ENCODE measurements at regions not wholly inside any gene's neighbourhood (a gene's known extent, or its start where the extent isn't known, plus 50 kb on each side); places are given as distances from the start of the nearest gene placed in this dataset.

DNA sequence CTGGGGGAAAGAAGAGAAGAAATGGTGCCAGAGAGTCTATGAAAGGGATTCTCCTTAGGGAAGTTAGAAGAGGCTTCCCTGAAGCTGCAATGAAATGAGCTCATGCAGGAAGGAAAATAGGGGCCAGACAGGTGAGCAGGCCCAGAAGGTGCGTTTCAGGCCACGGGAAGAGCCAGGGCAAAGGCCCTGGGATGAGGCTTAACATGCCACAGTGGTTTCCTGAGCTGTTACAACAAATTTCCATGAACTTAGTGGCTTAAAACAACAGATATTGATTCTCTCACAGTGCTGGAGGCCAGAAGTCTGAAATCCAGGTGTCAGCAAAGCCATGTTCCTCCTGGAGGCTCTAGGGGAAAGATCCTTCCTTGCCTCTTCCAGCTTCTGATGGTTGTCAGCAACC, 167.9 kb downstream of the TFAP2C start:
- in situ Hi-C loops (cut with HindIII; ENCODE audit: low pct_unique_long_range_greater_than_20kb, low sequenced_read_pairs) = no loop called here
- DNase-seq (ENCODE audit: low read depth, low spot score) = no peak
- Histone ChIP-seq H3K27ac (ENCODE audit: low read length) (no peak overlapping the region), H3K9me3 (ENCODE audit: control insufficient read depth, insufficient read depth, low read depth, low read length) (peaks cover 8% of the 10 kb centered on the region; the same call in 1 of the 2 replicates), H3K36me3 (ENCODE audit: control insufficient read depth, insufficient read depth, low read length) (no peaks in the 10 kb centered on the region), H3K4me3 (ENCODE audit: low read depth in 2 of 2, low read length in 2 of 2) (no peak overlapping the region), H3K27me3 (ENCODE audit: control insufficient read depth, insufficient read depth, low read length) (no peaks in the 10 kb centered on the region), H3K4me1 (ENCODE audit: control insufficient read depth, insufficient read depth, low read length) (peaks cover 2% of the 10 kb centered on the region; the same call in 1 of the 2 replicates)
- BruUV-seq (replicated peaks) = no TSS peak
- TF ChIP-seq, protein P1, sequence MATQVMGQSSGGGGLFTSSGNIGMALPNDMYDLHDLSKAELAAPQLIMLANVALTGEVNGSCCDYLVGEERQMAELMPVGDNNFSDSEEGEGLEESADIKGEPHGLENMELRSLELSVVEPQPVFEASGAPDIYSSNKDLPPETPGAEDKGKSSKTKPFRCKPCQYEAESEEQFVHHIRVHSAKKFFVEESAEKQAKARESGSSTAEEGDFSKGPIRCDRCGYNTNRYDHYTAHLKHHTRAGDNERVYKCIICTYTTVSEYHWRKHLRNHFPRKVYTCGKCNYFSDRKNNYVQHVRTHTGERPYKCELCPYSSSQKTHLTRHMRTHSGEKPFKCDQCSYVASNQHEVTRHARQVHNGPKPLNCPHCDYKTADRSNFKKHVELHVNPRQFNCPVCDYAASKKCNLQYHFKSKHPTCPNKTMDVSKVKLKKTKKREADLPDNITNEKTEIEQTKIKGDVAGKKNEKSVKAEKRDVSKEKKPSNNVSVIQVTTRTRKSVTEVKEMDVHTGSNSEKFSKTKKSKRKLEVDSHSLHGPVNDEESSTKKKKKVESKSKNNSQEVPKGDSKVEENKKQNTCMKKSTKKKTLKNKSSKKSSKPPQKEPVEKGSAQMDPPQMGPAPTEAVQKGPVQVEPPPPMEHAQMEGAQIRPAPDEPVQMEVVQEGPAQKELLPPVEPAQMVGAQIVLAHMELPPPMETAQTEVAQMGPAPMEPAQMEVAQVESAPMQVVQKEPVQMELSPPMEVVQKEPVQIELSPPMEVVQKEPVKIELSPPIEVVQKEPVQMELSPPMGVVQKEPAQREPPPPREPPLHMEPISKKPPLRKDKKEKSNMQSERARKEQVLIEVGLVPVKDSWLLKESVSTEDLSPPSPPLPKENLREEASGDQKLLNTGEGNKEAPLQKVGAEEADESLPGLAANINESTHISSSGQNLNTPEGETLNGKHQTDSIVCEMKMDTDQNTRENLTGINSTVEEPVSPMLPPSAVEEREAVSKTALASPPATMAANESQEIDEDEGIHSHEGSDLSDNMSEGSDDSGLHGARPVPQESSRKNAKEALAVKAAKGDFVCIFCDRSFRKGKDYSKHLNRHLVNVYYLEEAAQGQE (IDR thresholded peaks at IDR 0.05; ENCODE audit: insufficient read depth in 1 of 2, low read depth in 2 of 2, low read length in 1 of 2) = no peak
- TF ChIP-seq POLR2AphosphoS5 (IDR thresholded peaks at IDR 0.05; ENCODE audit: low read depth, low read length) (no peak), TCF7L2 (IDR thresholded peaks at IDR 0.05; ENCODE audit: low read depth, low read length) (no peak)
- CTCF ChIA-PET = no interaction called here
- intact Hi-C loops (cut with micrococcal nuclease; ENCODE audit: unreplicated experiment) = no loop called here
- no peak for ATAC-seq
- POLR2A ChIA-PET = no interaction called here

DNA sequence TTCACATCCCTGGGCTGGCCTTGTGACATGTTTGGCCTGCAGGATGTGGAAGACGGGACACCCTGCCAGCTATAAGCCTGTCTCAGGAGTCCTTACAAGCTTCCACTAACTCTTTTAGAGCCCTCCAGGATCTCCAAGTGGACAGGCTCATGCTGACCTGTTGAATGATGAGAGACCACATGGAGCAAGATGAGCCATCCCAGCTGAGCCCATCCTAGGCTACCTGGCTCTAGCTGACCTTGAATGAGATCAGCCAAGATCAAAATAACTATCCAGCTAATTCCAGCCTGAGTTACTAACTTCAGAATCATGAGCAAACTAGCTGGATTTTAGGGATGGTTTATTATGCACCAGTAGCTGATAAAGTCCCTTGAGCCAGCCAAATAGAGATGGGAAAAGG, 169.5 kb downstream of the TFAP2C start:
- no TSS peak for BruUV-seq (replicated peaks)
- ATAC-seq = no peak

More for the DNA sequence above, 169.5 kb downstream of the TFAP2C start:
- no peak for DNase-seq (ENCODE audit: low read depth, low spot score)
- no peaks in the 10 kb centered on the region for H3K36me3 ChIP-seq (ENCODE audit: control insufficient read depth, insufficient read depth, low read length)
- in situ Hi-C loops (cut with HindIII; ENCODE audit: low pct_unique_long_range_greater_than_20kb, low sequenced_read_pairs) (no loop called here), intact Hi-C loops (cut with micrococcal nuclease; ENCODE audit: unreplicated experiment) (no loop called here)
- ChIA-PET CTCF (no interaction called here), POLR2A (no interaction called here)
- no peak overlapping the region for H3K27ac ChIP-seq (ENCODE audit: low read length)
- TF ChIP-seq, protein P1 (IDR thresholded peaks at IDR 0.05; ENCODE audit: insufficient read depth in 1 of 2, low read depth in 2 of 2, low read length in 1 of 2) = no peak
- TF ChIP-seq, protein P2, sequence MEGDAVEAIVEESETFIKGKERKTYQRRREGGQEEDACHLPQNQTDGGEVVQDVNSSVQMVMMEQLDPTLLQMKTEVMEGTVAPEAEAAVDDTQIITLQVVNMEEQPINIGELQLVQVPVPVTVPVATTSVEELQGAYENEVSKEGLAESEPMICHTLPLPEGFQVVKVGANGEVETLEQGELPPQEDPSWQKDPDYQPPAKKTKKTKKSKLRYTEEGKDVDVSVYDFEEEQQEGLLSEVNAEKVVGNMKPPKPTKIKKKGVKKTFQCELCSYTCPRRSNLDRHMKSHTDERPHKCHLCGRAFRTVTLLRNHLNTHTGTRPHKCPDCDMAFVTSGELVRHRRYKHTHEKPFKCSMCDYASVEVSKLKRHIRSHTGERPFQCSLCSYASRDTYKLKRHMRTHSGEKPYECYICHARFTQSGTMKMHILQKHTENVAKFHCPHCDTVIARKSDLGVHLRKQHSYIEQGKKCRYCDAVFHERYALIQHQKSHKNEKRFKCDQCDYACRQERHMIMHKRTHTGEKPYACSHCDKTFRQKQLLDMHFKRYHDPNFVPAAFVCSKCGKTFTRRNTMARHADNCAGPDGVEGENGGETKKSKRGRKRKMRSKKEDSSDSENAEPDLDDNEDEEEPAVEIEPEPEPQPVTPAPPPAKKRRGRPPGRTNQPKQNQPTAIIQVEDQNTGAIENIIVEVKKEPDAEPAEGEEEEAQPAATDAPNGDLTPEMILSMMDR (IDR thresholded peaks at IDR 0.05) = no peak
- TF ChIP-seq SIN3A (IDR thresholded peaks at IDR 0.05; ENCODE audit: borderline replicate concordance, insufficient read depth, low read depth, low read length) (no peak), POLR2AphosphoS5 (IDR thresholded peaks at IDR 0.05; ENCODE audit: low read depth, low read length) (no peak), TCF7L2 (IDR thresholded peaks at IDR 0.05; ENCODE audit: low read depth, low read length) (no peak)
- peaks cover 12% of the 10 kb centered on the region for H3K4me1 ChIP-seq (ENCODE audit: control insufficient read depth, insufficient read depth, low read length)
- peaks cover 8% of the 10 kb centered on the region; the same call in 1 of the 2 replicates for H3K9me3 ChIP-seq (ENCODE audit: control insufficient read depth, insufficient read depth, low read depth, low read length)
- H3K27me3 ChIP-seq (ENCODE audit: control insufficient read depth, insufficient read depth, low read length) = no peaks in the 10 kb centered on the region
- H3K4me3 ChIP-seq (ENCODE audit: low read depth in 2 of 2, low read length in 2 of 2) = no peak overlapping the region
